Lower leg skin (tissue), 3 donors: ENCODE measurements at regions not wholly inside any gene's neighbourhood (a gene's known extent, or its start where the extent isn't known, plus 50 kb on each side); places are given as distances from the start of the nearest gene placed in this dataset.

Experiments used
- CTCF ChIP-seq, 3 donors: fragments of 450-650 bp; IDR thresholded peaks; one replicate each; pipeline ENCODE4 v1.5.1; 2016; ENCODE audit warnings: antibody characterized with exemption in 3 of 3, mild to moderate bottlenecking in 3 of 3, moderate library complexity in 2 of 3
- POLR2A ChIP-seq, 2 donors: fragments of 450-650 bp; IDR thresholded peaks; one replicate each; pipeline ENCODE4 v1.6.1; 2016 to 2017; ENCODE audit warnings: antibody characterized with exemption in 2 of 2, mild to moderate bottlenecking in 1 of 2, moderate library complexity in 1 of 2

DNA sequence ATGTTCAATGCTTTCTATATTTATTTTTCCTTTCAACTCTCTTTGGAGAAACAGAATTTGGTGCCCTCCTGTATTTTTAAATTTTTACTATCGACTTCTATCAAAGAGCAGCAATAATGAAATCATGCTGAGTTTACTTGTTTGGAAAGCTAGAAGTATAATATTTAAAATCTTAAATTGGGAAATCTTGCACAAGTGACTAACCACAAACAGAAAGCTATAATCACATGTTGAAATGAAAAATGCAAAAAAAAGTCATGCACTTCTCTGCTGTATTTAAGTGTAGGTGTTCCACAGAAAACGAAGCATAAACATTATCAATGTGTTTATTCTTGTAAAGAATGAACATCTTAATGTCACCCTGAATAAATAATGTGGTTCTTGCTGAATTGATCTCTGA is 306.1 kb downstream of the PCDH18 start:
- TF ChIP-seq CTCF (IDR thresholded peaks at IDR 0.05) (no peak), POLR2A (IDR thresholded peaks at IDR 0.05) (no peak)
